Mammary epithelial cell (primary cell): ENCODE measurements at regions not wholly inside any gene's neighbourhood (a gene's known extent, or its start where the extent isn't known, plus 50 kb on each side); places are given as distances from the start of the nearest gene placed in this dataset.

Experiments
- EZH2 ChIP-seq: IDR thresholded peaks from 2 replicates; pipeline ENCODE4 v1.6.1; 2012; ENCODE audit warnings: low read length, inconsistent platforms, borderline replicate concordance
- TF ChIP-seq, protein P1 (sequence below), 2 donors: IDR thresholded peaks in 1 of 2; conservative IDR thresholded peaks in 1 of 2; 2 replicates each; pipeline ENCODE4 v1.5.1; 2011 to 2012; ENCODE audit warnings: inconsistent platforms in 2 of 2, low read length in 2 of 2, mild to moderate bottlenecking in 2 of 2, control low read depth in 1 of 2, low read depth in 1 of 2; ENCODE audit not compliant: insufficient read depth in 1 of 2; ENCODE audit errors: extremely low read depth in 1 of 2

GRCh38 chr15:70447081-70447480 is 316.3 kb downstream of the UACA start:
- TF ChIP-seq, protein P1, sequence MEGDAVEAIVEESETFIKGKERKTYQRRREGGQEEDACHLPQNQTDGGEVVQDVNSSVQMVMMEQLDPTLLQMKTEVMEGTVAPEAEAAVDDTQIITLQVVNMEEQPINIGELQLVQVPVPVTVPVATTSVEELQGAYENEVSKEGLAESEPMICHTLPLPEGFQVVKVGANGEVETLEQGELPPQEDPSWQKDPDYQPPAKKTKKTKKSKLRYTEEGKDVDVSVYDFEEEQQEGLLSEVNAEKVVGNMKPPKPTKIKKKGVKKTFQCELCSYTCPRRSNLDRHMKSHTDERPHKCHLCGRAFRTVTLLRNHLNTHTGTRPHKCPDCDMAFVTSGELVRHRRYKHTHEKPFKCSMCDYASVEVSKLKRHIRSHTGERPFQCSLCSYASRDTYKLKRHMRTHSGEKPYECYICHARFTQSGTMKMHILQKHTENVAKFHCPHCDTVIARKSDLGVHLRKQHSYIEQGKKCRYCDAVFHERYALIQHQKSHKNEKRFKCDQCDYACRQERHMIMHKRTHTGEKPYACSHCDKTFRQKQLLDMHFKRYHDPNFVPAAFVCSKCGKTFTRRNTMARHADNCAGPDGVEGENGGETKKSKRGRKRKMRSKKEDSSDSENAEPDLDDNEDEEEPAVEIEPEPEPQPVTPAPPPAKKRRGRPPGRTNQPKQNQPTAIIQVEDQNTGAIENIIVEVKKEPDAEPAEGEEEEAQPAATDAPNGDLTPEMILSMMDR (conservative IDR thresholded peaks at IDR 0.05 in 1 of 2, IDR thresholded peaks at IDR 0.05 in 1 of 2; ENCODE audit: extremely low read depth in 1 of 2, insufficient read depth in 1 of 2, low read depth in 1 of 2, low read length in 2 of 2): no peak
- TF ChIP-seq EZH2: no peak
